DND-41 (cell line): ENCODE measurements at regions not wholly inside any gene's neighbourhood (a gene's known extent, or its start where the extent isn't known, plus 50 kb on each side); places are given as distances from the start of the nearest gene placed in this dataset.

Source experiments
- ATAC-seq: fragments of 200-7000 bp; cut with Tn5 transposase; 3 replicates; pipeline ENCODE4 v1.9.1; 2021; ENCODE audit warnings: low read depth; ENCODE audit not compliant: insufficient read depth
- DNase-seq: peaks from one replicate; pipeline ENCODE4 v3.0.0-alpha.2; 2020
- H2AFZ ChIP-seq: 2 replicates; pipeline ENCODE4 v1.6.0; 2012; ENCODE audit warnings: low read depth, low read length
- H3K27ac ChIP-seq: 2 replicates; pipeline ENCODE4 v1.5.1; 2012; ENCODE audit warnings: low read length, inconsistent platforms
- H3K27me3 ChIP-seq: fragments of 200-600 bp; sonication (generic); 2 replicates; pipeline ENCODE4 v1.6.0; 2012; ENCODE audit warnings: low read length, mild to moderate bottlenecking, inconsistent platforms; ENCODE audit not compliant: insufficient read depth, poor library complexity
- H3K36me3 ChIP-seq: 2 replicates; pipeline ENCODE4 v1.5.1; 2012; ENCODE audit warnings: low read length, inconsistent platforms; ENCODE audit not compliant: insufficient read depth
- H3K4me1 ChIP-seq: 2 replicates; pipeline ENCODE4 v1.5.1; 2012; ENCODE audit warnings: mild to moderate bottlenecking, low read length; ENCODE audit not compliant: insufficient read depth
- H3K4me2 ChIP-seq: 2 replicates; pipeline ENCODE4 v1.6.0; 2012; ENCODE audit warnings: mild to moderate bottlenecking, moderate library complexity, low read length, inconsistent platforms; ENCODE audit not compliant: insufficient read depth
- H3K4me3 ChIP-seq, 2 experiments: fragments of 200-600 bp in 1 of 2; shearing (Covaris generic) in 1 of 2; 2 replicates each; pipeline ENCODE4 v1.5.1; 2012 to 2016; ENCODE audit warnings: inconsistent platforms in 2 of 2, low read length in 2 of 2, mild to moderate bottlenecking in 2 of 2, low read depth in 1 of 2, moderate library complexity in 1 of 2
- H3K79me2 ChIP-seq: 2 replicates; pipeline ENCODE4 v1.6.0; 2012; ENCODE audit warnings: low read length, inconsistent platforms; ENCODE audit not compliant: insufficient read depth
- H3K9ac ChIP-seq: 2 replicates; pipeline ENCODE4 v1.6.0; 2012; ENCODE audit warnings: low read depth, mild to moderate bottlenecking, inconsistent platforms, low read length, moderate library complexity
- H3K9me3 ChIP-seq: 2 replicates; pipeline ENCODE4 v1.5.1; 2012; ENCODE audit warnings: low read length, moderate library complexity, mild to moderate bottlenecking, inconsistent platforms; ENCODE audit not compliant: insufficient read depth, severe bottlenecking
- H4K20me1 ChIP-seq: 2 replicates; pipeline ENCODE4 v1.6.0; 2012; ENCODE audit warnings: low read length; ENCODE audit not compliant: insufficient read depth
- CTCF ChIP-seq: IDR thresholded peaks from 2 replicates; pipeline ENCODE4 v1.5.1; 2012; ENCODE audit warnings: borderline replicate concordance, low read length, moderate library complexity, mild to moderate bottlenecking; ENCODE audit not compliant: poor library complexity, severe bottlenecking; ENCODE audit errors: extremely low read depth
- EZH2 ChIP-seq: IDR thresholded peaks from 3 replicates; pipeline ENCODE4 v1.6.1; 2012; ENCODE audit warnings: borderline replicate concordance, low read depth, mild to moderate bottlenecking, moderate library complexity, low read length, inconsistent platforms; ENCODE audit not compliant: severe bottlenecking

- Histone ChIP-seq H3K9ac (no peak overlapping the region), H2AFZ (no peak overlapping the region), H3K4me2 (no peak overlapping the region), H4K20me1 (no peaks in the 10 kb centered on the region), H3K4me1 (no peaks in the 10 kb centered on the region), H3K27ac (no peak overlapping the region), H3K36me3 (no peaks in the 10 kb centered on the region), H3K27me3 (peaks cover 5% of the 10 kb centered on the region), H3K4me3 (no peak overlapping the region), H3K79me2 (no peaks in the 10 kb centered on the region), H3K9me3 (no peaks in the 10 kb centered on the region)
- ATAC-seq (no peak), DNase-seq (no peak)
- no peak for TF ChIP-seq CTCF
- TF ChIP-seq EZH2 = no peak
Measured at GRCh38 chr1:25046194-25046532, 116.1 kb upstream of the RUNX3 start.

- Histone ChIP-seq H2AFZ (no peak overlapping the region), H3K4me2 (no peak overlapping the region), H3K4me1 (no peaks in the 10 kb centered on the region), H3K9me3 (no peaks in the 10 kb centered on the region), H3K79me2 (no peaks in the 10 kb centered on the region), H3K4me3 (no peak overlapping the region), H3K27ac (no peak overlapping the region), H3K36me3 (no peaks in the 10 kb centered on the region), H4K20me1 (no peaks in the 10 kb centered on the region), H3K27me3 (peaks cover 5% of the 10 kb centered on the region), H3K9ac (no peak overlapping the region)
- TF ChIP-seq EZH2 (no peak), CTCF (no peak)
- no peak for ATAC-seq
- DNase-seq = no peak
Measured at GRCh38 chr1:25045480-25046193, 115.6 kb upstream of the RUNX3 start.

GRCh38 chr1:25043228-25043580, 113.1 kb upstream of the RUNX3 start:
- Histone ChIP-seq H3K9me3 (no peaks in the 10 kb centered on the region), H3K27me3 (no peaks in the 10 kb centered on the region), H3K79me2 (no peaks in the 10 kb centered on the region), H3K4me3 (no peak overlapping the region), H2AFZ (no peak overlapping the region), H4K20me1 (peaks cover under 1% of the 10 kb centered on the region; the same call in 1 of the 2 replicates), H3K4me1 (no peaks in the 10 kb centered on the region), H3K27ac (no peak overlapping the region), H3K36me3 (no peaks in the 10 kb centered on the region), H3K4me2 (no peak overlapping the region), H3K9ac (no peak overlapping the region)
- DNase-seq (no peak), ATAC-seq (no peak)
- TF ChIP-seq EZH2 = no peak
- TF ChIP-seq CTCF = no peak
